MM.1S (cell line): ENCODE measurements at regions not wholly inside any gene's neighbourhood (a gene's known extent, or its start where the extent isn't known, plus 50 kb on each side); places are given as distances from the start of the nearest gene placed in this dataset.

Source experiments
- CTCF ChIP-seq: fragments of 300-600 bp; sonication (generic); IDR thresholded peaks from 2 replicates; pipeline ENCODE4 v1.5.1; 2016; ENCODE audit warnings: antibody characterized with exemption, low read length, mixed read lengths
- EZH2 ChIP-seq: fragments of 300-600 bp; sonication (generic); optimal IDR thresholded peaks from 2 replicates; pipeline ENCODE3; 2017; ENCODE audit warnings: low read depth, mild to moderate bottlenecking, antibody characterized with exemption, low read length, mixed read lengths
- EZH2phosphoT487 ChIP-seq: fragments of 300-600 bp; sonication (generic); IDR thresholded peaks from 2 replicates; pipeline ENCODE4 v1.6.1; 2018; ENCODE audit warnings: antibody characterized with exemption, low read length

DNA sequence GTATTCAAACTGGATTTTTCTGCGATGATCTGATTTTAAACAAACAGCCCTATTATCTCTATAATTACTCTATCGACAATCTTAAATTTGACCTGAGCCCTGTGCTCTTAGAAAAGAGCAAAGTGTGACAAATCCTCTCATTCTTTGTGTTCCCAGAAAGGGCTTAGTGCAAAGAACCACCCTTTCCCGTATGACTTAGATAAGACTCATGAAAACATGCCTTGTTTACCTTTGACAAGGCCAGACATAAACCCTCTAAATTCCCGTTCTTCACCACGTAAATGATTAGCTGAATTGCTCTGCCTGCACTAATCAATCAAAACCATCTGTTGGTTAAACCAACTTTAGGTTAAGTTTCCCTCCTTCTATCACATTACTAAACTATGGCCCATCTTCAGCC lies 285.7 kb upstream of the SEL1L start:
- TF ChIP-seq CTCF = no peak
- no peak for TF ChIP-seq EZH2phosphoT487
- no peak for TF ChIP-seq EZH2
